ENCODE measurements at regions not wholly inside any gene's neighbourhood (a gene's known extent, or its start where the extent isn't known, plus 50 kb on each side); places are given as distances from the start of the nearest gene placed in this dataset.

GRCh38 chr7:115471891-115472290 is 550.0 kb downstream of the MDFIC start:
- no peak for DNase-seq (ENCODE audit: low spot score)

- DNase-seq (ENCODE audit: low spot score): no peak
Measured at GRCh38 chr7:115462301-115463015, 540.6 kb downstream of the MDFIC start.

- no peak for DNase-seq (ENCODE audit: low spot score)
Measured at GRCh38 chr7:115449689-115450088, 527.8 kb downstream of the MDFIC start.

- no peak for DNase-seq (ENCODE audit: low spot score)
Measured at GRCh38 chr7:115447495-115447894, 525.6 kb downstream of the MDFIC start.

- DNase-seq (ENCODE audit: low spot score): no peak
Measured at GRCh38 chr7:115441033-115441432, 519.1 kb downstream of the MDFIC start.

GRCh38 chr7:115435178-115435577 is 513.3 kb downstream of the MDFIC start:
- no peak for DNase-seq (ENCODE audit: low spot score)

GRCh38 chr7:115429918-115430317 is 508.0 kb downstream of the MDFIC start:
- DNase-seq (ENCODE audit: low spot score): no peak

- DNase-seq (ENCODE audit: low spot score): no peak
Measured at GRCh38 chr7:115417662-115418061, 495.8 kb downstream of the MDFIC start.

- DNase-seq (ENCODE audit: low spot score): no peak
Measured at GRCh38 chr7:115410972-115411686, 489.2 kb downstream of the MDFIC start.

- DNase-seq (ENCODE audit: low spot score): no peak
Measured at GRCh38 chr7:115410434-115410820, 488.5 kb downstream of the MDFIC start.

- DNase-seq (ENCODE audit: low spot score): no peak
Measured at GRCh38 chr7:115409682-115410433, 488.0 kb downstream of the MDFIC start.

GRCh38 chr7:115406219-115406618 is 484.3 kb downstream of the MDFIC start:
- DNase-seq (ENCODE audit: low spot score): no peak

GRCh38 chr7:115387137-115387536 is 465.2 kb downstream of the MDFIC start:
- DNase-seq (ENCODE audit: low spot score): no peak

- DNase-seq (ENCODE audit: low spot score): no peak
Measured at GRCh38 chr7:115379321-115379720, 457.4 kb downstream of the MDFIC start.

- no peak for DNase-seq (ENCODE audit: low spot score)
Measured at GRCh38 chr7:115368998-115369397, 447.1 kb downstream of the MDFIC start.

GRCh38 chr7:115363916-115364315 is 442.0 kb downstream of the MDFIC start:
- no peak for DNase-seq (ENCODE audit: low spot score)

GRCh38 chr7:115359955-115360354 is 438.1 kb downstream of the MDFIC start:
- no peak for DNase-seq (ENCODE audit: low spot score)

GRCh38 chr7:115359119-115359518 is 437.2 kb downstream of the MDFIC start:
- DNase-seq (ENCODE audit: low spot score): no peak

- DNase-seq (ENCODE audit: low spot score): no peak
Measured at GRCh38 chr7:115357703-115357999, 435.8 kb downstream of the MDFIC start.

- no peak for DNase-seq (ENCODE audit: low spot score)
Measured at GRCh38 chr7:115356999-115357702, 435.3 kb downstream of the MDFIC start.

- DNase-seq (ENCODE audit: low spot score): peak; percentile 27
Measured at GRCh38 chr7:115356139-115356746, 434.3 kb downstream of the MDFIC start.

- no peak for DNase-seq (ENCODE audit: low spot score)
Measured at GRCh38 chr7:115354925-115355324, 433.0 kb downstream of the MDFIC start.
